ENCODE measurements at regions not wholly inside any gene's neighbourhood (a gene's known extent, or its start where the extent isn't known, plus 50 kb on each side); places are given as distances from the start of the nearest gene placed in this dataset.

GRCh38 chr2:2744958-2745715 is 414.1 kb upstream of the MYT1L start (continued):
- TF ChIP-seq ARID3B (CRISPR knock-in tag; IDR thresholded peaks at IDR 0.05; ENCODE audit: borderline replicate concordance) = no peak
- no peak for TF ChIP-seq NFE2L1 (tag; IDR thresholded peaks at IDR 0.05; ENCODE audit: borderline replicate concordance, low read depth)

- H3K4me2 ChIP-seq (ENCODE audit: insufficient read depth, low read length) = no peak overlapping the region
- no peaks in the 10 kb centered on the region for H3K4me1 ChIP-seq (replicated peaks in 1 of 2; ENCODE audit: control insufficient read depth in 2 of 2, insufficient read depth in 2 of 2, low read length in 2 of 2)
- in situ Hi-C loops (cut with MboI) (no loop called here), intact Hi-C loops (cut with micrococcal nuclease) (no loop called here)
- no peaks in the 10 kb centered on the region for H3K9me1 ChIP-seq (ENCODE audit: control insufficient read depth, insufficient read depth, low read length)
- H3K36me3 ChIP-seq (ENCODE audit: control insufficient read depth, insufficient read depth, low read length) = no peaks in the 10 kb centered on the region
- H3K27me3 ChIP-seq (ENCODE audit: control insufficient read depth in 2 of 2, insufficient read depth in 2 of 2, low read length in 2 of 2) = peaks cover 0 to 23% of the 10 kb centered on the region in 2 experiments; a peak in 2 of 5 replicates
- no peak for ATAC-seq
- no peak for FAIRE-seq
- TF ChIP-seq ZNF75A (CRISPR knock-in tag; IDR thresholded peaks at IDR 0.05) = no peak
- H3K27ac ChIP-seq (ENCODE audit: extremely low read depth, low read depth, low read length) = no peak overlapping the region
- H2AFZ ChIP-seq (ENCODE audit: low read depth, low read length) = no peak overlapping the region
- no peak for DNase-seq (ENCODE audit: extremely low read depth in 1 of 4, low spot score in 3 of 4)
- H4K20me1 ChIP-seq (replicated peaks; ENCODE audit: control insufficient read depth, insufficient read depth, low read length) = no peaks in the 10 kb centered on the region; the same call in 1 of the 2 replicates
- POLR2A ChIA-PET = no interaction called here
- no peaks in the 10 kb centered on the region for H3K79me2 ChIP-seq (ENCODE audit: control insufficient read depth, insufficient read depth, low read length)
- CTCF ChIA-PET (ENCODE audit: low intra/inter-chr PET ratio) = no interaction called here
- no TSS peak for BruUV-seq (replicated peaks)
- H3K9ac ChIP-seq (ENCODE audit: insufficient read depth in 1 of 2, low read depth in 2 of 2, low read length in 2 of 2) = no peak overlapping the region
- 1% methylated on average over 5 of the region's 5 CpGs for WGBS (ENCODE audit: insufficient coverage, low coverage, missing lambda C conversion rate)
- no peaks in the 10 kb centered on the region for H3K9me3 ChIP-seq (replicated peaks; ENCODE audit: control insufficient read depth, insufficient read depth, low read depth, low read length)
- no peak overlapping the region for H3K4me3 ChIP-seq
These were observed 413.0 kb upstream of the MYT1L start for GRCh38 chr2:2744107-2744506.

Data from K562 (cell line).